ENCODE measurements at regions not wholly inside any gene's neighbourhood (a gene's known extent, or its start where the extent isn't known, plus 50 kb on each side); places are given as distances from the start of the nearest gene placed in this dataset.

DNA sequence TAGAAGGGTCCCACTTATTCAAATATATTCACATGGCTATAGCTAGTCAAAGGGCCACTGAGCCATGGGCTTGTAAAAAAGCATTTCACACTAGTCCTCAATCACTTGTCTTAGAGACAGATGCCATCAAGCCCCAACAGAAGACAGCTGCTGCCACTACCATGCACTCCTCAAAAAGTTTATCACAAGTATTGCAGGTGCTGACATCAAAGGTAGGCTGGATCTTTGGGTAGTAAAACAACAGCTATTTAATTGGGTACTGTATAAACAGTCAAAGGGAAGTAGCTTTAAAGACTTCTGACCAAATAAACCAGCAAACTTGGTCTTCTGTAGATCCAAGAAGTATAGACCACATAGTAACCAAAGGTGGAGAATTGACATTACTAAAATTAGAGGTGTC, 59.2 kb upstream of the FER start:
- TF ChIP-seq, protein P1, sequence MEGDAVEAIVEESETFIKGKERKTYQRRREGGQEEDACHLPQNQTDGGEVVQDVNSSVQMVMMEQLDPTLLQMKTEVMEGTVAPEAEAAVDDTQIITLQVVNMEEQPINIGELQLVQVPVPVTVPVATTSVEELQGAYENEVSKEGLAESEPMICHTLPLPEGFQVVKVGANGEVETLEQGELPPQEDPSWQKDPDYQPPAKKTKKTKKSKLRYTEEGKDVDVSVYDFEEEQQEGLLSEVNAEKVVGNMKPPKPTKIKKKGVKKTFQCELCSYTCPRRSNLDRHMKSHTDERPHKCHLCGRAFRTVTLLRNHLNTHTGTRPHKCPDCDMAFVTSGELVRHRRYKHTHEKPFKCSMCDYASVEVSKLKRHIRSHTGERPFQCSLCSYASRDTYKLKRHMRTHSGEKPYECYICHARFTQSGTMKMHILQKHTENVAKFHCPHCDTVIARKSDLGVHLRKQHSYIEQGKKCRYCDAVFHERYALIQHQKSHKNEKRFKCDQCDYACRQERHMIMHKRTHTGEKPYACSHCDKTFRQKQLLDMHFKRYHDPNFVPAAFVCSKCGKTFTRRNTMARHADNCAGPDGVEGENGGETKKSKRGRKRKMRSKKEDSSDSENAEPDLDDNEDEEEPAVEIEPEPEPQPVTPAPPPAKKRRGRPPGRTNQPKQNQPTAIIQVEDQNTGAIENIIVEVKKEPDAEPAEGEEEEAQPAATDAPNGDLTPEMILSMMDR (conservative IDR thresholded peaks at IDR 0.05 in 1 of 2, IDR thresholded peaks at IDR 0.05 in 1 of 2; ENCODE audit: low read depth in 1 of 2, low read length in 2 of 2), result no peak
- no peak for TF ChIP-seq EZH2 (IDR thresholded peaks at IDR 0.05; ENCODE audit: low read length, missing control alignments)

Data from fibroblast of lung (primary cell).